ENCODE measurements at regions not wholly inside any gene's neighbourhood (a gene's known extent, or its start where the extent isn't known, plus 50 kb on each side); places are given as distances from the start of the nearest gene placed in this dataset.

- no peak for DNase-seq (ENCODE audit: low read depth in 2 of 2)
These were observed 51.3 kb upstream of the KCNA1 start for GRCh38 chr12:4858386-4858785.

- DNase-seq (ENCODE audit: low read depth in 2 of 2), result no peak
These were observed 50.1 kb upstream of the KCNA1 start for GRCh38 chr12:4859478-4860210.
